Muscle layer of colon (tissue), 2 donors: ENCODE measurements at regions not wholly inside any gene's neighbourhood (a gene's known extent, or its start where the extent isn't known, plus 50 kb on each side); places are given as distances from the start of the nearest gene placed in this dataset.
"Not testable (repeated sequence)": the region's sequence is repeated elsewhere in the genome, so short reads cannot be mapped to it uniquely, and the experiment has no call there.

Experiments used
- H3K27ac ChIP-seq: one replicate; pipeline ENCODE4 v1.7.0; 2013; ENCODE audit warnings: low read depth, mild to moderate bottlenecking, low read length, moderate library complexity
- H3K27me3 ChIP-seq, 2 donors: one replicate each; pipeline ENCODE4 v1.7.0; 2013; ENCODE audit warnings: low read length in 2 of 2, mild to moderate bottlenecking in 2 of 2; ENCODE audit not compliant: insufficient read depth in 2 of 2, control insufficient read depth in 1 of 2
- H3K36me3 ChIP-seq: one replicate; pipeline ENCODE4 v1.7.0; 2013; ENCODE audit warnings: mild to moderate bottlenecking, low read length; ENCODE audit not compliant: insufficient read depth
- H3K4me1 ChIP-seq: one replicate; pipeline ENCODE4 v1.7.0; 2013; ENCODE audit warnings: mild to moderate bottlenecking, low read length; ENCODE audit not compliant: insufficient read depth
- H3K4me3 ChIP-seq, 2 donors: one replicate each; pipeline ENCODE4 v1.7.0; 2013; ENCODE audit warnings: low read length in 2 of 2, low read depth in 1 of 2, mild to moderate bottlenecking in 1 of 2, moderate library complexity in 1 of 2
- H3K9ac ChIP-seq: one replicate; pipeline ENCODE4 v1.7.0; 2013; ENCODE audit warnings: low read length
- H3K9me3 ChIP-seq: one replicate; pipeline ENCODE4 v1.7.0; 2013; ENCODE audit warnings: mild to moderate bottlenecking, low read length
- donor health status: abdominal sarcoma.
- donor health status: Adenocarcinoma of cecum.

DNA sequence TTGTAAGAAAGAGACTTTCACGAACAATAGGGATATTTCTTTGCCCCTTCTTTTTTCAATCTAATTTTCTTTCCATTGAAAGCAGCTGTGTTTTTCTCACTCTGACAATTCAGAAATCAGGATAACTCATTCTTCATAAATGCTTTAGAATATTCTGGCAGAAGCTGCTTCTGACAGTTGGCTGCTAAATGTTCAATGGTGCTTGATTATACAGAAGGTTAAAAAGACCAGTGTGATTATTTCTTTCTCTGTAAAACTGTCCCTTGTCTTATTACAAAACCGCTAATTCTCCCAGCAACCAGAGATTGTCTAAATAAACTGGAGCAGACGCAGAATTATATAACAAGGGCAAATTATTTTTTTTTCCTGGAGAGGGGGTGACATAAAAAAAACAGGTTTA lies 394.4 kb downstream of the SPRY2 start:
- Histone ChIP-seq H3K27ac (no peak overlapping the region), H3K4me1 (no peaks in the 10 kb centered on the region)

DNA sequence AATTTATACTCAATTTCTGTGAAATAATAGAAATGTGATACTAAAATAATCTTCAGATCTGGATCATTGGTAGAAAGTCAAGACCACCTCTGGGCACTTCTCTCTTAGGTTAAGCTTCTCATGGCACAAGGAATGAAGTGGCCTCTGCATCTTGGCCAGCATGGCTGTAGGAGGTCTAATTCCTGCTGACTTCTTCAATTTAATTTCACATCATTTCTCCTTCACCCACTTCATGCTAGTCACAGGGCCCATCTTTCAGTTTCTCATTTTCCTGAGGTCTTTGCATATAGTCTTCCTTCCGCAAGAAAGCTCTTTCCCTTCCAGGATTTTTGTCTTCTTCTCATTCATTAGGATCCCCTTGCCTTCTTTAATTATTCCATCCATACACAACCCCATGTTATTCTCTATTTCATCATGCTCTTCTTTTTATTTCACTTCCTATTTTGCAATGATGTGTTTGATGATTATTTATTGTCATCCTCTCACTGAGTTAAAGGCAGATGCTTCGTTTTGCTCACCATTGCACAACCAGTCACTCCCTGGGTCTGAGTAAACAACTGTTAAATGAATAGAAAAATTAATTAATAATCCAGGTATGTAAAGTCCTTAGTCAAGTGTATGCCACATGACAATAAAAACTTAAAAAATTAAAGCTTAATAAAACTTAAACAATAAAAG lies 397.4 kb downstream of the SPRY2 start:
- H3K4me1 ChIP-seq, result no peaks in the 10 kb centered on the region
- H3K27me3 ChIP-seq, result no peaks in the 10 kb centered on the region
- H3K9ac ChIP-seq, result no peak overlapping the region
- H3K27ac ChIP-seq, result no peak overlapping the region
- H3K9me3 ChIP-seq, result no peaks in the 10 kb centered on the region
- H3K36me3 ChIP-seq, result no peaks in the 10 kb centered on the region
- H3K4me3 ChIP-seq, result no peak overlapping the region

More for the DNA sequence above, 394.4 kb downstream of the SPRY2 start:
- Histone ChIP-seq H3K27me3 (no peaks in the 10 kb centered on the region), H3K9me3 (no peaks in the 10 kb centered on the region), H3K4me3 (no peak overlapping the region), H3K36me3 (no peaks in the 10 kb centered on the region), H3K9ac (no peak overlapping the region)

DNA sequence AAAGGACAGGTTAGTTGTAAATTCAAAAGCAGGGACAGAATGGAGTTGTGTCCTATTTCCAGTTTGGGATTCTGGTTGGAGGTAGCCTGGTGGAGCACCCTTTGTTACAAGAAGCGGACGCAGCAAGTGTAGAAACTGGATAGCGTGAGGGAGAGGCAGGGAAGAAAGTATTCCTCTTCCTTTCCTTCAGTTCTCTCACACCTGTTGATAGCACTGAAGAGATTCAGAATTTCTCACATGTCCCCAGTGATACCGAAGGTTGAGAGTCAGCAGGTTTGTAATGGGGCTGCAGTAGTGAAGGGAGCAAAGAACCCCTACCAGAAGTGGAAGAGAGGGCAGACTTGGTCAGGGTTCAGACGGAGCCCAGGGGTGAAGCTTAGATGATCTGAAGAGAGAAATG lies 399.2 kb downstream of the SPRY2 start:
- H3K27me3 ChIP-seq, result no peaks in the 10 kb centered on the region
- H3K27ac ChIP-seq, result no peak overlapping the region
- no peaks in the 10 kb centered on the region for H3K9me3 ChIP-seq
- peaks cover 2% of the 10 kb centered on the region for H3K4me1 ChIP-seq
- H3K36me3 ChIP-seq, result no peaks in the 10 kb centered on the region
- H3K4me3 ChIP-seq, result no peak overlapping the region
- H3K9ac ChIP-seq, result no peak overlapping the region

DNA sequence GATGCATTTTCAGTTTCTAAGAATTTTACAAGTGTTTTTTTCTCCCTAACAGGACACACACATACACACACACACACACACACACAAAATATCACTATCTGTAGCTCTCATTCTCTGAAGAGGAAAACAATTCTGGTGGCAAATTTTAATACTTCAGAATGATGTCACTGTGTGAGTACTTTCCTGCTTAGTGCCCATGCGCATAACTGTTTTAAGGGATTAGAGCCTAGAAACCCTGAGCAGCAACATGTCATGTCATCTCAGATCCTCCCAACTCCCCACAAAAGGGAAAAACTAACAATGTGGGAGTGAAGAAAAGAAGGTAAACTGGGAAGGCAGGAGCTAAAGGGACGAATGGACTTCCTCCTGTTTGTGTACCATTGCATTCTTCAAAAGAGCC lies 401.2 kb downstream of the SPRY2 start:
- Histone ChIP-seq H3K9ac (no peak overlapping the region), H3K4me3 (no peak overlapping the region), H3K36me3 (no peaks in the 10 kb centered on the region), H3K9me3 (no peaks in the 10 kb centered on the region), H3K4me1 (peaks cover 10% of the 10 kb centered on the region), H3K27ac (no peak overlapping the region), H3K27me3 (no peaks in the 10 kb centered on the region)

DNA sequence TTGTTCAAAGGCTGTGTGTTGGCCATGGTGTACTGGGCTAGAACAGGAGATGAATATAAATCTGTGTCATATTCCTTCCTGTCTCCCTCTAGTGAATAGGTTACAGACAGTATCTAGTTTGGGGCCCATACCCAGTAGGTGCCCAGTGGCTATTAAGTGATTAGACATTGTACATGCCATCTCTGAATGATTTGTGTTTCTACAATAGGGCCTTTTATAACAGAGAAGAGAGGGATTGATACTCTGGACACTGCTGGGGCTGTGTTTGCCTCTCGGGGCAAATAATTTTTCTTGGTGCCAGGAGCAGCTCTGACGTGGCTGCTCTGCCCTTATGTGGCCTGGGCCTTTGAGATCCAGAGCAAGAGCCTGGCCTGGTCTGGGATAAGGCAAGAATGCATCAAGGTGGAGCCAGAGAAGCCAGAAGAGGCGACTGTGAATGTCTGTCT lies 403.1 kb downstream of the SPRY2 start:
- H3K4me3 ChIP-seq, result no peak overlapping the region
- H3K27me3 ChIP-seq, result no peaks in the 10 kb centered on the region
- H3K27ac ChIP-seq, result no peak overlapping the region
- no peak overlapping the region for H3K9ac ChIP-seq
- H3K4me1 ChIP-seq, result peaks cover 10% of the 10 kb centered on the region
- no peaks in the 10 kb centered on the region for H3K36me3 ChIP-seq
- H3K9me3 ChIP-seq, result no peaks in the 10 kb centered on the region

DNA sequence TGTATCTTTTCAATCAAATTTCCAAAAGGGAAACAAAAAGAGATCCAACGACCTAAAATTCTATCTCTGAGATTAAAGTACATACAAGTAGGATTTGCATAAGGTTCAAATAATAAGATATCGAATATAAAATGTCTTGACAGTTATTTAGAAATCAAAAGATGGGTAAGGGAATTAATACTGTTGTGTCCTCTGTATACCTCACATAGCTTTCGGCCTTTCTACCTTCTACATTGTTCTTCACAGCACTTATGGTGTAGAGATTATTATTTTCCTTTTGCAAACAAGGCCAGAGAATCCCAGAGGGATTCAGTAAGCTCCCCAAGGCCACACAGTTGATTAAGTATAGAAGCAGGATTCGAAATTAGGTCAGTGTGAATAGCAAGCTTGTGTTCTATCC lies 403.6 kb downstream of the SPRY2 start:
- no peaks in the 10 kb centered on the region for H3K36me3 ChIP-seq
- H3K9me3 ChIP-seq, result no peaks in the 10 kb centered on the region
- H3K4me3 ChIP-seq, result no peak overlapping the region
- peaks cover 10% of the 10 kb centered on the region for H3K4me1 ChIP-seq
- H3K27me3 ChIP-seq, result no peaks in the 10 kb centered on the region
- no peak overlapping the region for H3K27ac ChIP-seq
- H3K9ac ChIP-seq, result no peak overlapping the region

DNA sequence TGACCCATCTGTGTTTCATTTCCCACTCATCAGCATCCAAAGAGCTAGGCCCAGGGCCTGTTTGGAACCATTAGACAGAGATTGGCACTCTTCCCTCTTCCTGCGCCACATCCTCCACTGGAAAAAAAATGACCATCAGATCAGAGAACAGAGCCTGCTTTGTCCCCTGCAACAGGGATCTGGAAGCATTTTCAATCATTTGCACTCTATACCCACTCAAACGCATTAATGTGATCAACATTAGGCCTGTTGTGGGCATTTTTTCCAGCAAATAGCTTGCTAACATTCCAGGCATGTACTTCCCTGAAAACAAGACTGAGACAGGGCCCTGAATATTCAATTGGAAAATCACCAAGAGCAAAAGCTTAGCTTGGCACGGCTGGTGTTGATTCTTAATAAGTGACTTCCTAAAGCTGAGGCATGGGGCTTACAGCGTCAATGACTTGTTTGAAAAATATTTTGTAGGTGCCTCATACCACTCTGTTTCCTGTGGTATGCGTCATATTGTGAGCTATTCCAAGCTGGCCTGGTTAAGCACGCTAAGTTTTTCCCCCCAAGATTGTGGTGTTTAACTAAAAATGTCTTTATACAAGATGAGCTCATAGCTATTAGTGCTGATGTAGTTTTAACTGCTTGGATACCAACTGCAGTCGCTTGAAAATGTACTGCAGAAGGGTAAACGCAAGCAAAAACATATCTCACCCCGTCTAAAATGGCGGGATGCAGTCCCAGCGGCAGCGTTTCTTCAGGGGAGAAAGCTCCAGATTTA lies 404.4 kb downstream of the SPRY2 start:
- no peak overlapping the region for H3K27ac ChIP-seq
- H3K4me3 ChIP-seq, result no peak overlapping the region
- no peaks in the 10 kb centered on the region for H3K27me3 ChIP-seq
- H3K9ac ChIP-seq, result no peak overlapping the region
- peaks cover 10% of the 10 kb centered on the region for H3K4me1 ChIP-seq
- H3K9me3 ChIP-seq, result no peaks in the 10 kb centered on the region
- no peaks in the 10 kb centered on the region for H3K36me3 ChIP-seq

DNA sequence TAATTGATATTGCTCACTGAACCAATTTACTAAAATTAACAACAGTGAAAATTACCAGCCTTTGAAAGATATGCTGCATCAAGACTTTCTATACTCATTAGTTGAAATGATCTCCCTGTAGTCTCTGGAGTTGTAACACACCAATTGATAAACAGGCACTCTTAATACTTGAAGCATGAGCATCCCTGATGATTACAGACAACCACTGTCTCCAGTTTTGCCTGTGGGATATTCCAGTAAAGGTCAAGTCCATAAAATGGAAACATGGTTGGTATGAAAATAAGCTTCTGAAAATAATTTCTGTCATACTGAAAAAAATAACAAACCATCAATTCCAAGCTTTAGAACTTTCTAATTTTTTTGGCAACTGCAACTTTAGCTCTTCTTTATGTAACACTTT lies 405.8 kb downstream of the SPRY2 start:
- Histone ChIP-seq H3K9me3 (no peaks in the 10 kb centered on the region), H3K36me3 (no peaks in the 10 kb centered on the region), H3K9ac (no peak overlapping the region), H3K27me3 (no peaks in the 10 kb centered on the region), H3K27ac (no peak overlapping the region), H3K4me1 (peaks cover 10% of the 10 kb centered on the region), H3K4me3 (no peak overlapping the region)

DNA sequence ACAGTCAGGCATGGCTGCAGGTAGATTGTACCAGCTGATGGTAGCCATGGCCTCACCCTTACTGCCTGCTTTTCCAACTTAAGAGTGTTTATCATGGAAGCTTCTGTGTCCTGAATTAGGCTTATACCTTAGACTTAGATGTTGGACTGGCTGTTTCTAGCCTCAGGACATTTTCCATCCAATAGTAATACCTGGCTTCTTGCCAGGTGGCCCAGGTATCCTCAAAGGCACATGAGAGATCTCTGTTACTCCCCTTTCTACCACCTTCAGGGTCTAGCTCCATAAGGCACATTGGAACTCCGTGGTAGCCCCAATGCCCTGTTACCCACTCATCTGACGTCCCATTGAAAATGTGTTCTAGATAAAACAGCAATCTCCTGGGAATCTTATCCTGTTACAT lies 407.5 kb downstream of the SPRY2 start:
- peaks cover 10% of the 10 kb centered on the region for H3K4me1 ChIP-seq
- H3K4me3 ChIP-seq, result no peak overlapping the region
- H3K9me3 ChIP-seq, result no peaks in the 10 kb centered on the region
- no peaks in the 10 kb centered on the region for H3K36me3 ChIP-seq
- no peak overlapping the region for H3K27ac ChIP-seq
- no peaks in the 10 kb centered on the region for H3K27me3 ChIP-seq
- H3K9ac ChIP-seq, result no peak overlapping the region

DNA sequence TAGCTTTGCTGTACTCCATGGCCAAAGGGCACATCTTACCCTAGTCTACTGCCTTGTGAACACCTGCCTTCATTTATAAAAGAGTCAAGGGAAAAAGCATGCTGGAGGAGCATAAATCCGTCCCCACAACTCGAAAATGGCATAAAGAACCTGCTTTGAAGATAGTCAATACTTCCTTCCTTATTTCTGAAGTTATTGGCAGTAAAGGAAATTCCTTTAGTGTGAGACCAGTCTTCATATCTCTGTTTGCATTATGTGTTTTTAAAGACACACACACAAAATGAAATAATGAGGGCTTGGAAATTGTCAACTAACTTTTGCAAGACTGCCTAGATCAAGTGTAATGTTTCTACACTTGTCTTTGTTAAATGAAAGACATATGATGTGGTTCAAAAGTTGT lies 408.4 kb downstream of the SPRY2 start:
- Histone ChIP-seq H3K4me1 (peaks cover 10% of the 10 kb centered on the region), H3K9me3 (no peaks in the 10 kb centered on the region)

DNA sequence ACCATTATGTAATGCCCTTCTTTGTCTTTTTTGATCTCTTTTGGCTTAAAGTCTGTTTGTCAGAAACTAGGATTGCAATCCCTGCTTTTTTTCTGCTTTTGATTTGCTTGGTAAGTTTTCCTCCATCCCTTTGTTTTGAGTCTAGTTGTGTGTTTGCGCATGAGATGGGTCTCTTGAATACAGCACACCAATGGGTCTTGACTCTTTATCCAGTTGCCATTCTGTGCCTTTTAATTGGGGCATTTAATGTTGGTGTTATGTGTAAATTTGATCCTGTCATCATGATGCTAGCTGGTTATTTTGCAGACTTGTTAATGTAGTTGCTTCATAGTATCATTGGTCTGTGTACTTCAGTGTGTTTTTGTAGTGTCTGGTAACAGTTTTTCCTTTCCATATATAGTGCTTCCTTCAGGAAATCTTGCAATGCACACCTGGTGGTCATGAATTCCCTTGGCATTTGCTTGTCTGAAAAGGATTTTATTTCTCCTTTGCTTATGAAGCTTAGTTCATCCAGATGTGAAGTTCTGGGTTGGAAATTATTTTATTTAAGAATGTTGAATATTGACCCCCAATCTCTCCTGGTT lies 416.9 kb downstream of the SPRY2 start:
- H3K4me1 ChIP-seq, H3K36me3 ChIP-seq, H3K27ac ChIP-seq, H3K27me3 ChIP-seq, H3K9ac ChIP-seq, H3K4me3 ChIP-seq, H3K9me3 ChIP-seq: not testable (repeated sequence)

More for the DNA sequence above, 408.4 kb downstream of the SPRY2 start:
- Histone ChIP-seq H3K27me3 (no peaks in the 10 kb centered on the region), H3K4me3 (no peak overlapping the region), H3K9ac (no peak overlapping the region), H3K27ac (no peak overlapping the region), H3K36me3 (no peaks in the 10 kb centered on the region)
